ENCODE measurements at regions not wholly inside any gene's neighbourhood (a gene's known extent, or its start where the extent isn't known, plus 50 kb on each side); places are given as distances from the start of the nearest gene placed in this dataset.

- no peak for DNase-seq (ENCODE audit: low read depth in 2 of 2)
Measured at GRCh38 chr1:219404629-219405028, 208.3 kb downstream of the ZC3H11B start.

- DNase-seq (ENCODE audit: low read depth in 2 of 2): no peak
Measured at GRCh38 chr1:219402925-219403324, 210.0 kb downstream of the ZC3H11B start.

DNA sequence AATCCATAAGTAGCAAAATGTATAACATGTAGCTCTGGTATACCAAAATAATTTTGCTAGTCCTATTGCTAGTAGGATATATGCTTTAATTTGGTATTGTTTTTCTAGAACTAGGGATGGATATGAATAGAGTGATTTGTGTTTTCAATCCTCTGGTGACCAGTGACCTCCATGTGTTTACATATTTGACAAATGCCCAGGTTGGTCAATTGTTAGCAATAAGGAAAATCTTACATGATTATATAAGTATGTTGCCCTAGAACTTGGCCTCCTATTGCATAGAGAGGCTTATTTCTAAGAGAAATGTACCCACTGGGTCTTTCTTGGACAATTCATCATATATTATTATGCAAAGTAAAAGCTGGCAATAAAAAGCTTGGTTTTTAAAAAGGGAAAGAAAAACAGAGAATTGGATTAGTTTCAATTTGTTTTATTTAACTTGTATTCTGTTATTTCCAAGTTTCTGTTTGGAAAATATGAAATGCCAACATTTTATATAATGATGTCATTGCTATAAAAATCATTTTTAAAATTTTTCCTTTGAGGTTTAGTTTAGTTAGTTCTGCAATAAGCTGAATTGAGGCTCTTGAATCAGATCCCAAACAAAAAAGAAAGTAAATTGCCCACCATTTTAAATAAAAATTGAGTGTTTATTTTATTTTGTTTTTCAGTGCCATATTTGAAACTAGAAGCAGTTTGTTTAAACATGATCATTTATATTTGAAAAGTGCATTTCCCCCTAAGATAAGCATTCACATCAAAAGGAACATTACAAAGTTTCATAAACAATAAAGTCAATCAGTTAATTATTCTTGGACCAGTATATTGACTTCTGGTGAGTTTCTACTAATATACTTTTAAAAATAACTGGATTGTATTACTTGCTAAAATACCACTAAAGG lies 210.9 kb downstream of the ZC3H11B start:
- DNase-seq (ENCODE audit: low read depth in 2 of 2): no peak

- DNase-seq (ENCODE audit: low read depth in 2 of 2): no peak
Measured at GRCh38 chr1:219399446-219399845, 213.5 kb downstream of the ZC3H11B start.

DNA sequence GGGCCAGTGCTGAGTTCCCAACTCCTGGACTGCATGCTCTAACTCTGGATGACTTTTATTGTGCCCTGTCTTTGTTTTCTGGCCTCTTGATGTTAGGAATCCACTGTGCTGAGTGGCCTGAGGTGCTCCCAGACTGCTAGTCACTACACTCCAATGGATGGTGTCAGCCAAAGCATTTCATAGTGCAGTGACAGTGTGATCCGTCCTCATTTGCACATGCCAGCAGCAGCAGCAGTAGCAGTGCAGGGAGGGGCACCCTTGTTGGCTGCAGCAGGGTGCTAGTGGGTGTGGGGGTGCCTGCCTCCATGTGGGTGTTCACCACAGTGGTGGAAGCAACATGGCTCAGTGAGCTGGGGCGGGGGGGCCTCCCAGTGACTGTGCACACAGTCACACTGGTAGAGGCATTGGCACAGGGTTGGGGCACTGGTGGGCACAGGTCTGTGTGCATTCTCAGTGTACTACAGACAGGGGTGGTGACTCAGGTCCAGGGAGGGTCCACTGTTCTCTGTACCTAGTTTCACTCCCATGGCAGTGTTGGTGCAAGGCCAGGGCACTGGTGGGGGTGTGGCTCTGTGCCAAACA lies 214.0 kb downstream of the ZC3H11B start:
- no peak for DNase-seq (ENCODE audit: low read depth in 2 of 2)

DNA sequence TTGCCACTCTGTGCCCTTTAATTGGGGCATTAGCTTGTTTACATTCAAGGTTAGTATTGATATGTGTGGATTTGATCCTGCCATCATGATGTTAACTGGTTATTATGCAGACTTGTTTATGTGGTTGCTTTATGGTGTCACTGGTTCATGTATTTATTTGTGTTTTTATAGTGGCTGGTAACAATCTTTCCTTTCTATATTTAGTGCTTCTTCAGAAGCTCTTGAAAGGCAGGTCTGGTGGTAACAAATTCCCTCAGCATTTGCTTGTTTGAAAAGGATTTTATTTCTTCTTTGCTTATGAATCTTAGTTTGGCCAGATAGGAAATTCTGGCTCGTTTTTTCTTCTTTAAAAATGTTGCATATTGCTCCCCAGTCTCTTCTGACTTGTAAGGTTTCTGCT lies 215.4 kb downstream of the ZC3H11B start:
- DNase-seq (ENCODE audit: low read depth in 2 of 2): no peak

GRCh38 chr1:219391297-219391696 lies 217.6 kb downstream of the LYPLAL1 start:
- DNase-seq (ENCODE audit: low read depth in 2 of 2): no peak

GRCh38 chr1:219387211-219387610 lies 213.5 kb downstream of the LYPLAL1 start:
- DNase-seq (ENCODE audit: low read depth in 2 of 2): peak in 1 of 2 donors; percentile 5

GRCh38 chr1:219385787-219386427 lies 212.2 kb downstream of the LYPLAL1 start:
- peak; percentile 44 to 63 for DNase-seq (ENCODE audit: low read depth in 2 of 2)

DNA sequence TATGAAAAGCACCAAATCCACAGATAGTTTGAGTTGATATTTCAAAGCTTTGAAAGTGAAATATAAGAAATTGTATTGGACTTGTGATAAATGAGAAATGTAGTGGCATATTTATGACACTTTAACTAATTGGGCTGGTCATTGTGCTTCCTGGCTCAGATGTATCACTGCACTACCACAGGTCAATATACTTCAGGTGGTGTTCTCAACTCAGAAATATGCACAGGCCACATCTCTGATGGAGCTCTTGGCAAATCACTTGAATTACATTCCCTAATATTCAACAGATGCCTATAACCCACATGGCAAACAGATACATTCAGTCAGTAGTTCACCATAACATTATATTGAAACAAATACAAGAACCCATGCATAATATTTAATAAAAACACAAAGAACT lies 209.6 kb downstream of the LYPLAL1 start:
- DNase-seq (ENCODE audit: low read depth in 2 of 2): no peak

DNA sequence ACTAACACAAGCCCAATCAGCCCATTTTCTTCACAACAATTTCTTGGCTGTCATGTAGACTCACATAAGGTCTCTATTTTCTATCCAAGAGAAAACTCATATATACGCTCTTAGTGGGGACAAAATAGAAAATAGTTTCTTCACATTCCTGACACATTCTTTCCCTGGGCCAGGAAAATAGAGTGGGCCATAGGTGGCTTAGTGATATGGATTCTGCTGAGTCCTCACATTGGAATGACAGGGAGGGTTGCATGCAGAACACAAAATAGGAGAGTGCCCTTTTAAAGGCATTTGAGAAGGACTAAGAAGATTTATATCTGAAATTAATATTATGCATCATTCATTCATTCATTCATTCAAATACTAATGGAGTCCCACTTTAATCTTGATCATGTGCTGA lies 207.7 kb downstream of the LYPLAL1 start:
- DNase-seq (ENCODE audit: low read depth in 2 of 2): no peak

- no peak for DNase-seq (ENCODE audit: low read depth in 2 of 2)
Measured at GRCh38 chr1:219380463-219380862, 206.8 kb downstream of the LYPLAL1 start.

GRCh38 chr1:219379691-219380090 lies 206.0 kb downstream of the LYPLAL1 start:
- no peak for DNase-seq (ENCODE audit: low read depth in 2 of 2)

DNA sequence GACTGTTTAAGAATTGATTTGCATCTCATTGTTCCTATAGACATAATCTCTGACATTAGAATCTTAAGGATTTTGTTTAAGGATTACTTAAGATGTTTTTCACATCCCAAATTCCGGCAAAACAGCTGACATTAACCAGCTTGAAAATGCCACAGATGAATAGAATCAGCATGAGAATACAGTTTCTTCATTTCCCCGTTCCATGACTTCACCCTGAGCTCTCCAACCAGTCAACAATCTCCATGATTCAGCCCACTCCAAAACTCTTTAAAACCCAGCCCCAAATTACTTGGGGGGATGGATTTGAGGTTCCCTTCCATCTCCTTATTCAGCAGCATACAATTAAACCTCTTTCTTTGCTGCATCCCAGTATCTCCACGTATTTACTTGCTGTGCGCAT lies 201.0 kb downstream of the LYPLAL1 start:
- DNase-seq (ENCODE audit: low read depth in 2 of 2): no peak

- DNase-seq (ENCODE audit: low read depth in 2 of 2): no peak
Measured at GRCh38 chr1:219374046-219374566, 200.4 kb downstream of the LYPLAL1 start.

GRCh38 chr1:219373616-219373935 lies 199.9 kb downstream of the LYPLAL1 start:
- no peak for DNase-seq (ENCODE audit: low read depth in 2 of 2)

GRCh38 chr1:219372916-219373615 lies 199.4 kb downstream of the LYPLAL1 start:
- DNase-seq (ENCODE audit: low read depth in 2 of 2): no peak

GRCh38 chr1:219371471-219371870 lies 197.8 kb downstream of the LYPLAL1 start:
- no peak for DNase-seq (ENCODE audit: low read depth in 2 of 2)

- DNase-seq (ENCODE audit: low read depth in 2 of 2): no peak
Measured at GRCh38 chr1:219367496-219367895, 193.8 kb downstream of the LYPLAL1 start.

GRCh38 chr1:219365451-219365850 lies 191.8 kb downstream of the LYPLAL1 start:
- no peak for DNase-seq (ENCODE audit: low read depth in 2 of 2)

DNA sequence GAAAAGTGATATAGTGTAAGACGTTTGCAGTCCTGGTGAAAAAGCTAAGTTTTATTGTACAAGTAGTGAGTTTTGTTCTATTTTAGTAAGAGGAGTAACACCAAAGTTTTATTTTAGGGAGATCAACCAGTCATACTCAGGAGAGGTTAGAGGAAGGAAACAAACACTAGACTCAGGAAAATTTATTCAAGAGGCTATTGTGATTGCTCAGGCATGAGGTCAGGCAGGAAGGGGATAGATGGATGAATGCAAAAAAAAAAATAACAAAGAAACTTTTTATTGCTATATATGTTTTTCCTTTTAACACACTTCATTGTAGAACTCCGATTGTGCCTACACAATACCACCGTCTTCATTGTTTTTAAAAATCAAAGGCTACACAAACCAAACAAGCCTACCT lies 189.0 kb downstream of the LYPLAL1 start:
- DNase-seq (ENCODE audit: low read depth in 2 of 2): peak in 1 of 2 donors; percentile 45

- no peak for DNase-seq (ENCODE audit: low read depth in 2 of 2)
Measured at GRCh38 chr1:219359126-219359525, 185.4 kb downstream of the LYPLAL1 start.

Data from dermis microvascular lymphatic vessel endothelial cell (primary cell).